ENCODE measurements at regions not wholly inside any gene's neighbourhood (a gene's known extent, or its start where the extent isn't known, plus 50 kb on each side); places are given as distances from the start of the nearest gene placed in this dataset.

GRCh38 chr16:26712876-26713275 is 353.9 kb upstream of the C16orf82 start:
- FAIRE-seq, result no peak
- no peak for DNase-seq (ENCODE audit: low read depth, low spot score)
- no peak overlapping the region for H3K4me3 ChIP-seq (ENCODE audit: control insufficient read depth in 2 of 3, extremely low read depth in 1 of 3, insufficient read depth in 2 of 3, low read depth in 1 of 3, low read length in 3 of 3)
- no peaks in the 10 kb centered on the region for H4K20me1 ChIP-seq (ENCODE audit: control insufficient read depth, extremely low read depth, insufficient read depth, low read length)
- H2AFZ ChIP-seq (ENCODE audit: control insufficient read depth, low read length), result no peak overlapping the region
- no peaks in the 10 kb centered on the region for H3K4me1 ChIP-seq (ENCODE audit: control insufficient read depth, extremely low read depth, insufficient read depth, low read length)
- no peak overlapping the region for H3K27ac ChIP-seq (ENCODE audit: control insufficient read depth, insufficient read depth, low read length)
- H3K4me2 ChIP-seq (ENCODE audit: control insufficient read depth, extremely low read depth, insufficient read depth, low read depth, low read length), result no peak overlapping the region
- H3K9me3 ChIP-seq (ENCODE audit: control insufficient read depth, low read depth, low read length), result peaks cover 7% of the 10 kb centered on the region
- H3K9me1 ChIP-seq (ENCODE audit: control insufficient read depth, extremely low read depth, insufficient read depth, low read length), result no peaks in the 10 kb centered on the region
- no peaks in the 10 kb centered on the region for H3K79me2 ChIP-seq (ENCODE audit: control insufficient read depth, insufficient read depth, low read length)
- H3K9ac ChIP-seq (ENCODE audit: control insufficient read depth, extremely low read depth, insufficient read depth, low read length), result no peak overlapping the region
- dilution Hi-C loops (cut with MboI; ENCODE audit: extremely low pct_ligation_motif_present, low sequenced_read_pairs), result no loop called here
- TF ChIP-seq EZH2 (IDR thresholded peaks at IDR 0.05; ENCODE audit: low read length), result no peak
- TF ChIP-seq CTCF (optimal IDR thresholded peaks at IDR 0.05 in 1 of 3, IDR thresholded peaks at IDR 0.05 in 1 of 3, conservative IDR thresholded peaks at IDR 0.05 in 1 of 3; ENCODE audit: extremely low read depth in 1 of 3, insufficient read depth in 2 of 3, low read length in 3 of 3), result no peak
- no peaks in the 10 kb centered on the region for H3K27me3 ChIP-seq (ENCODE audit: control insufficient read depth, extremely low read depth, insufficient read depth, low read length)
- H3K36me3 ChIP-seq (ENCODE audit: control insufficient read depth in 2 of 2, extremely low read depth in 1 of 2, insufficient read depth in 2 of 2, low read length in 2 of 2), result no peaks in the 10 kb centered on the region

GRCh38 chr16:26715969-26716368 is 350.8 kb upstream of the C16orf82 start:
- dilution Hi-C loops (cut with MboI; ENCODE audit: extremely low pct_ligation_motif_present, low sequenced_read_pairs), result no loop called here
- Histone ChIP-seq H3K9me3 (ENCODE audit: control insufficient read depth, low read depth, low read length) (peaks cover 7% of the 10 kb centered on the region), H3K27ac (ENCODE audit: control insufficient read depth, insufficient read depth, low read length) (no peak overlapping the region)

More at GRCh38 chr16:26715969-26716368, 350.8 kb upstream of the C16orf82 start:
- Histone ChIP-seq H3K9me1 (ENCODE audit: control insufficient read depth, extremely low read depth, insufficient read depth, low read length) (no peaks in the 10 kb centered on the region), H3K4me3 (ENCODE audit: control insufficient read depth in 2 of 3, extremely low read depth in 1 of 3, insufficient read depth in 2 of 3, low read depth in 1 of 3, low read length in 3 of 3) (no peak overlapping the region), H2AFZ (ENCODE audit: control insufficient read depth, low read length) (no peak overlapping the region), H3K36me3 (ENCODE audit: control insufficient read depth in 2 of 2, extremely low read depth in 1 of 2, insufficient read depth in 2 of 2, low read length in 2 of 2) (no peaks in the 10 kb centered on the region), H3K79me2 (ENCODE audit: control insufficient read depth, insufficient read depth, low read length) (no peaks in the 10 kb centered on the region), H3K4me1 (ENCODE audit: control insufficient read depth, extremely low read depth, insufficient read depth, low read length) (no peaks in the 10 kb centered on the region), H3K27me3 (ENCODE audit: control insufficient read depth, extremely low read depth, insufficient read depth, low read length) (no peaks in the 10 kb centered on the region), H3K9ac (ENCODE audit: control insufficient read depth, extremely low read depth, insufficient read depth, low read length) (no peak overlapping the region), H4K20me1 (ENCODE audit: control insufficient read depth, extremely low read depth, insufficient read depth, low read length) (no peaks in the 10 kb centered on the region), H3K4me2 (ENCODE audit: control insufficient read depth, extremely low read depth, insufficient read depth, low read depth, low read length) (no peak overlapping the region)
- no peak for DNase-seq (ENCODE audit: low read depth, low spot score)
- no peak for FAIRE-seq
- no peak for TF ChIP-seq EZH2 (IDR thresholded peaks at IDR 0.05; ENCODE audit: low read length)
- TF ChIP-seq CTCF (optimal IDR thresholded peaks at IDR 0.05 in 1 of 3, IDR thresholded peaks at IDR 0.05 in 1 of 3, conservative IDR thresholded peaks at IDR 0.05 in 1 of 3; ENCODE audit: extremely low read depth in 1 of 3, insufficient read depth in 2 of 3, low read length in 3 of 3), result no peak
